GM12875 (cell line): ENCODE measurements at regions not wholly inside any gene's neighbourhood (a gene's known extent, or its start where the extent isn't known, plus 50 kb on each side); places are given as distances from the start of the nearest gene placed in this dataset.
"Not testable (repeated sequence)": the region's sequence is repeated elsewhere in the genome, so short reads cannot be mapped to it uniquely, and the experiment has no call there.

Experiments used
- H3K4me3 ChIP-seq: one replicate; pipeline ENCODE4 v1.5.1; 2011; ENCODE audit warnings: low read depth, low read length, control low read depth
- TF ChIP-seq, protein P1 (sequence below): IDR thresholded peaks from 2 replicates; pipeline ENCODE4 v1.5.1; 2011; ENCODE audit warnings: low read depth, mild to moderate bottlenecking, control low read depth, inconsistent platforms, low read length, moderate library complexity, borderline replicate concordance; ENCODE audit not compliant: insufficient read depth

- TF ChIP-seq, protein P1, sequence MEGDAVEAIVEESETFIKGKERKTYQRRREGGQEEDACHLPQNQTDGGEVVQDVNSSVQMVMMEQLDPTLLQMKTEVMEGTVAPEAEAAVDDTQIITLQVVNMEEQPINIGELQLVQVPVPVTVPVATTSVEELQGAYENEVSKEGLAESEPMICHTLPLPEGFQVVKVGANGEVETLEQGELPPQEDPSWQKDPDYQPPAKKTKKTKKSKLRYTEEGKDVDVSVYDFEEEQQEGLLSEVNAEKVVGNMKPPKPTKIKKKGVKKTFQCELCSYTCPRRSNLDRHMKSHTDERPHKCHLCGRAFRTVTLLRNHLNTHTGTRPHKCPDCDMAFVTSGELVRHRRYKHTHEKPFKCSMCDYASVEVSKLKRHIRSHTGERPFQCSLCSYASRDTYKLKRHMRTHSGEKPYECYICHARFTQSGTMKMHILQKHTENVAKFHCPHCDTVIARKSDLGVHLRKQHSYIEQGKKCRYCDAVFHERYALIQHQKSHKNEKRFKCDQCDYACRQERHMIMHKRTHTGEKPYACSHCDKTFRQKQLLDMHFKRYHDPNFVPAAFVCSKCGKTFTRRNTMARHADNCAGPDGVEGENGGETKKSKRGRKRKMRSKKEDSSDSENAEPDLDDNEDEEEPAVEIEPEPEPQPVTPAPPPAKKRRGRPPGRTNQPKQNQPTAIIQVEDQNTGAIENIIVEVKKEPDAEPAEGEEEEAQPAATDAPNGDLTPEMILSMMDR = no peak
- H3K4me3 ChIP-seq = no peak overlapping the region
These were observed 188.3 kb upstream of the ARHGAP42 start for GRCh38 chr11:100498780-100499179.

GRCh38 chr11:100501450-100501849 lies 185.6 kb upstream of the ARHGAP42 start:
- H3K4me3 ChIP-seq = no peak overlapping the region
- TF ChIP-seq, protein P1 = no peak

DNA sequence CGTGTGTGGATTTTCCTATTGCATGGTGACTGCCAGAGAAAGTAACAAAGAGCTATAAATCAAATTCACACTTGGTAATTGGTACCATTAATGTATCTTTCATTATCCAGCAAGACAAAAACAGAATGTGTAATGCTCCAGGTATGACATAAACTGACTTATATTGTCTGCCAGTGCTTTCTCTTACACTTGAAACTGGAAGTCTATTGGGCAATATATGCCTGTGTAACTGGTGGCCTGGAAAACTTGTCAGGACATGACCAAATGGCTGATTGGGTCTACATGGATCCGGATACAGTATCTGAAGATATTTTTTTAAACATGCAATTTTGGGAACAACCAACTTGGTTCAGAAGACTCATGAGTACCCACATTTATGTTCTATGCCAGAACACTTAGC lies 174.6 kb upstream of the ARHGAP42 start:
- no peak overlapping the region for H3K4me3 ChIP-seq
- TF ChIP-seq, protein P1 = no peak

GRCh38 chr11:100515087-100515486 lies 172.0 kb upstream of the ARHGAP42 start:
- TF ChIP-seq, protein P1 = no peak
- H3K4me3 ChIP-seq = no peak overlapping the region

DNA sequence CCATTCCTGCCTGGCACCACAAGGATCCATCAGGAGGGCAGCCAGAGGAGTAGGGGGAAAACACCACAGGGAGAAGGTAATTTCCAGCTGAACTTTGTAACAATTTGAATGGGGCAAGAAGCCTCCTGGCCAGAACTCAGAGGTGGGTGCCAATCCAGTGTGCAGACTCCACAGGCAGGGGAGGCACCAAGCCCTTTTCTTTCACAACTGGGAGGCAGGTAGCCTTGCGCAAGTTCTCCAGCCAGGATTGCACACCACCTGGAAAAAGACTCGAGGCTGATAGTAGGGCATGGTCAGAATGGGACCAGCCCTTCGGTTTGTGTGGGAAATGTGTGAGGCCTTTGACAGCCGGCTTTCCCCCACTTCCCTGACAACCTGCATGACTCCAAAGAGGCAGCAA lies 161.9 kb upstream of the ARHGAP42 start:
- H3K4me3 ChIP-seq = no peak overlapping the region
- TF ChIP-seq, protein P1 = no peak

GRCh38 chr11:100525635-100526034 lies 161.5 kb upstream of the ARHGAP42 start:
- no peak overlapping the region for H3K4me3 ChIP-seq
- TF ChIP-seq, protein P1 = peak; percentile 52; the same call in 1 of the 2 replicates

- no peak overlapping the region for H3K4me3 ChIP-seq
- TF ChIP-seq, protein P1 = no peak
These were observed 158.1 kb upstream of the ARHGAP42 start for GRCh38 chr11:100528872-100529416.

GRCh38 chr11:100531290-100531689 lies 155.8 kb upstream of the ARHGAP42 start:
- not testable (repeated sequence) for H3K4me3 ChIP-seq
